Epithelial cell of esophagus (primary cell): ENCODE measurements at regions not wholly inside any gene's neighbourhood (a gene's known extent, or its start where the extent isn't known, plus 50 kb on each side); places are given as distances from the start of the nearest gene placed in this dataset.

ENCODE experiments used
- DNase-seq: peaks from one replicate; pipeline ENCODE4 v3.0.0; 2010; ENCODE audit warnings: low read depth
- H3K4me3 ChIP-seq: 2 replicates; pipeline ENCODE4 v1.5.1; 2011; ENCODE audit warnings: mild to moderate bottlenecking, low read length, control low read depth
- CTCF ChIP-seq: IDR thresholded peaks from 2 replicates; pipeline ENCODE4 v1.5.1; 2011; ENCODE audit warnings: low read depth, mild to moderate bottlenecking, low read length, control low read depth, inconsistent platforms; ENCODE audit not compliant: insufficient read depth; ENCODE audit errors: missing control alignments

- TF ChIP-seq CTCF, result no peak
- no peak overlapping the region for H3K4me3 ChIP-seq
- no peak for DNase-seq
These were observed 82.4 kb upstream of the SLC13A1 start for GRCh38 chr7:123282181-123282580.

GRCh38 chr7:123279949-123280348, 80.2 kb upstream of the SLC13A1 start:
- TF ChIP-seq CTCF, result no peak
- DNase-seq, result no peak
- no peak overlapping the region for H3K4me3 ChIP-seq

- no peak for TF ChIP-seq CTCF
- H3K4me3 ChIP-seq, result no peak overlapping the region
- no peak for DNase-seq
These were observed 75.4 kb upstream of the SLC13A1 start for GRCh38 chr7:123275036-123275753.

- no peak overlapping the region for H3K4me3 ChIP-seq
- TF ChIP-seq CTCF, result no peak
- no peak for DNase-seq
These were observed 73.4 kb upstream of the SLC13A1 start for GRCh38 chr7:123273185-123273584.

- DNase-seq, result no peak
- H3K4me3 ChIP-seq, result no peak overlapping the region
- no peak for TF ChIP-seq CTCF
These were observed 72.1 kb upstream of the SLC13A1 start for GRCh38 chr7:123271856-123272255.

- no peak for TF ChIP-seq CTCF
- DNase-seq, result peak; percentile 9
These were observed 71.5 kb upstream of the SLC13A1 start for GRCh38 chr7:123271231-123271630.

GRCh38 chr7:123270570-123270969, 70.8 kb upstream of the SLC13A1 start:
- no peak for TF ChIP-seq CTCF
- H3K4me3 ChIP-seq, result no peak overlapping the region
- DNase-seq, result no peak

More at GRCh38 chr7:123271231-123271630, 71.5 kb upstream of the SLC13A1 start:
- no peak overlapping the region for H3K4me3 ChIP-seq
